GM19043 (cell line): ENCODE measurements at regions not wholly inside any gene's neighbourhood (a gene's known extent, or its start where the extent isn't known, plus 50 kb on each side); places are given as distances from the start of the nearest gene placed in this dataset.
"Not testable (repeated sequence)": the region's sequence is repeated elsewhere in the genome, so short reads cannot be mapped to it uniquely, and the experiment has no call there.

ENCODE experiments used
- ATAC-seq: cut with Tn5 transposase; IDR thresholded peaks from one replicate; pipeline ENCODE4 v1.9.1; 2021; ENCODE audit warnings: low read depth; ENCODE audit not compliant: unreplicated experiment

DNA sequence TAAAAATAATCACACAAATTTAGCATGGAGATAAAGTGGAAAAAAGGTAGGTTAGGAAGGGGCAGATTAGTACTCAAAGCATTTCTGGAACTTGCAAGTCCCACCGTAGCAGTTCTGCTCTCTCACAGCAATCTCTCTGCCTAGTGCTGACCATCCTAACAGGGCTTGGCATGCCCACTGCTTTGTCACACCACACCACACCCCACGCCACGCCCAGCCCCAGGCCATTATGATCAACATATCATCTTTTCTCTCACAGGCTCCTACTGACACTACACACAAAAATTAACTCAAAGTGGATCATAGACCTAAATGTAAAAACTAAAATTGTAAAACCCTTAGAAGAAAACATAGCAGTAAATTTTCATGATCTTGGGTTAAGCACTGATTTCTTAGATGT is 273.7 kb downstream of the DAD1 start:
- ATAC-seq, result no peak

DNA sequence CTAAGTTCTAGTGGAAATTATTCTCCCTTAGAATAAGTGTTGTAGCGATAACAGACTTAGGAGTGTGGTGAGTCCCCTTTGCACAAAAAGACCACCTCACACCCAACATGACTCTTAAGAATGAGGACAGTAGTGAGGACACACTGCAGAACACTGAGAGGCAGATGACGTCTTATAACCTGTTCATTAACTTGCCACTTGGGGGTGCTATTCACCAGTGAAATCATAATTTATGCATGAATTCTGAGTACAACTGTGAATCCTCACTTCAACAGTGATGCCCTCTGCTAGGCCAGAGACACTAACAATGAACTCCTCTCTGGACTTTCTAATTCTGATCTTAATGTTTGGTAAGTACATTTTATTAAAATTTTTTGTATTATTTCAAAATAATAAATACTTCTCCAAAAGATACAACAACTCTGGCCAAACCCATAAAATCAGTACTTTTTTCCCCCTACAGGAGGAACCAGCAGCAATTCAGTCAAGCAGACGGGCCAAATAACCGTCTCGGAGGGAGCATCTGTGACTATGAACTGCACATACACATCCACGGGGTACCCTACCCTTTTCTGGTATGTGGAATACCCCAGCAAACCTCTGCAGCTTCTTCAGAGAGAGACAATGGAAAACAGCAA is 274.7 kb downstream of the DAD1 start:
- peak; percentile 72 for ATAC-seq

- no peak for ATAC-seq
Observed at GRCh38 chr14:22313172-22313801, 275.7 kb downstream of the DAD1 start.

- ATAC-seq, result no peak
Observed at GRCh38 chr14:22311636-22312035, 277.4 kb downstream of the DAD1 start.

DNA sequence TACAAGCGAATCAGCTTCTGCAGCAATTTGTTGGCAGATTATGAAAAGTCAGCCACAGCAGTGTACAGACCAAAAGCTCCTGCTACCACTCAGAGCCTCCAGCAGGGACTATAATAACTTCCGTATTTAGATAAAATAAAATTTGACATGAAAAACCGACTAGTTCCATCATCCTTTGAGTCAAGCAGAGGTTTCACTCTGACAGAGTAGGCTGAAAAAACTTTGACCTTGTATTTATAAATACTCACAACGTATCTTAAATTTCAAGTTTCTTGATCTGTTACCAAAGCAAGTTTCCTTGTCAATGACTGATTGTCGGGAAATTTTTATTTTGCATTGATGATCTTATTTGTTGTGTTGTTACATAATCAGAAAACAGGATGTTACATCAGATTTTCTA is 283.4 kb downstream of the DAD1 start:
- ATAC-seq, result no peak

DNA sequence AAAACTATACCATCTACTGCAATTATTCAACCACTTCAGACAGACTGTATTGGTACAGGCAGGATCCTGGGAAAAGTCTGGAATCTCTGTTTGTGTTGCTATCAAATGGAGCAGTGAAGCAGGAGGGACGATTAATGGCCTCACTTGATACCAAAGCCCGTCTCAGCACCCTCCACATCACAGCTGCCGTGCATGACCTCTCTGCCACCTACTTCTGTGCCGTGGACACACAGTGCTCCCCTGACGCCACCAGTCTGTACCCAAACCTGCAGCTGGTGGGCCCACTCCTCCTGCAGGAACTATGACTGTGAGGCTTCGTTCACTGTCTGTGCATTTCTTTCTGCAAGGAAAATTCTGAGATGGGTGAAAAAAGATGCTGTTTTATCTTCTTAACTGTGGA is 284.7 kb downstream of the DAD1 start:
- ATAC-seq, result no peak

DNA sequence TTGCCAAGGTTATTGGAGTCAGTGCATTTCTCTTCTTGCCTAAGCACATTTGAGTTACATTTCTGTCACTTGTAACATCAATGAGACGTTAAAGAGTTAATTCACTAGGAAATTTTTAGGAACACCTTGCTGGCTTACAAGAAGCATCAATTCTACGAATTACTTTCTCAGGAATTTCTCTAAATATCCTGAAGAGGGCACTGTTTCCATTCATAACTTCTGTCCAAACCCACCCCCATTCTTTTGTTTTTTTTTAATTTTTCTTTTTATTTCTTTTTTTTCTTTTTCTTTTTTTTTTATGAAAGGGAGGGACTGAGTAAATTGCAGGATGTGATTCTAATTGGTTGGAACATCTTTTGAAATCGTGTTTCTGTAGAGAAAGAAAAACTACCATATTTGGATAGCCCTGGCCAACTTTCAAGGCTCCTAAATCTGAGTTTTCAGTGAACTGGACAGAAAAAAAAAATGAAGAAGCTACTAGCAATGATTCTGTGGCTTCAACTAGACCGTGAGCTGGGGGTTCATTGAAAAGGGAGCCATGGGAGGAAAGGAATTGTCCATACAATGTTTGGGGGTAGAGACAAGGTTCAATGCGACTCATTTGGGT is 285.3 kb downstream of the DAD1 start:
- no peak for ATAC-seq

GRCh38 chr14:22300646-22301045 is 288.4 kb downstream of the DAD1 start:
- no peak for ATAC-seq

DNA sequence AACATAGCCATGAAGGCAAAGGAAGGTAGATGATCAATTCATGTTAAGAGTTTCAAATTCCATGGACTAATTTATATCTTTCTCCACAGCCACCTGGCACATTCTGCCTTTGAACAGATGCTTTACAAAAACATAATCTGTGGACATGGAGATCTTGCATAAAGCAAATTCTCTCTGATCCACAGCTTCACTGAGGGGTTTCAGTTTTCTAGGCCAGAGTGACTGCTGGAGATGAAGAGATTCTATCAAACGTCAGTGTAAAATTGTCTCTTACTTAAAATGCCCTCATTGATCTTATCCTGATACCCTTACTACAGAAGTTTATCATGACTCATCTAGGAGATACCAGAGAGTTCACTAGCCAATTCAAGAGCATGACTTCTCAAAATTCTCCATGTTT is 291.6 kb downstream of the DAD1 start:
- no peak for ATAC-seq

- ATAC-seq, result no peak
Observed at GRCh38 chr14:22296722-22297121, 292.3 kb downstream of the DAD1 start.

GRCh38 chr14:22296088-22296487 is 292.9 kb downstream of the DAD1 start:
- ATAC-seq, result no peak

GRCh38 chr14:22291406-22291805 is 297.6 kb downstream of the DAD1 start:
- no peak for ATAC-seq

DNA sequence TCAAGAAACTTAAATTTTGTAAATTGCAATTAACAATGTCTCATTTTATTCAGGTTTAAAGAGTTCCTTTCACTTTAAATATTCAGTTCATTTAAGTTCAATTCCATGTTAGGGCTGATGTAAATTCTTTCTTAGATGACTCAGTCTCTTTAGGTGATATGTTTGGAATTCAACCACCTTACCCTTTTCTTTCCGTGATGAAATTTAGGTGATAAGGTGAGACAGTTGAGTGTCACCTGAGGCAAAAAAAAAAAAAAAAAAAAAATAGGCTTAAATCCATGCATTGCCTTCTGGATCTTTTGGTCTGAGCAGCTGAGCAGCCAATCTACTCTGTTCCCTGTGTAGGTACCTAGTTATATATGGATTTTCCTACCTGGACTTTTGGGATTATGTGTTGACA is 299.5 kb downstream of the DAD1 start:
- ATAC-seq, result no peak

GRCh38 chr14:22285991-22286390 is 303.0 kb downstream of the DAD1 start:
- no peak for ATAC-seq

GRCh38 chr14:22282949-22283348 is 306.1 kb downstream of the DAD1 start:
- ATAC-seq, result no peak

GRCh38 chr14:22282417-22282816 is 306.6 kb downstream of the DAD1 start:
- no peak for ATAC-seq

DNA sequence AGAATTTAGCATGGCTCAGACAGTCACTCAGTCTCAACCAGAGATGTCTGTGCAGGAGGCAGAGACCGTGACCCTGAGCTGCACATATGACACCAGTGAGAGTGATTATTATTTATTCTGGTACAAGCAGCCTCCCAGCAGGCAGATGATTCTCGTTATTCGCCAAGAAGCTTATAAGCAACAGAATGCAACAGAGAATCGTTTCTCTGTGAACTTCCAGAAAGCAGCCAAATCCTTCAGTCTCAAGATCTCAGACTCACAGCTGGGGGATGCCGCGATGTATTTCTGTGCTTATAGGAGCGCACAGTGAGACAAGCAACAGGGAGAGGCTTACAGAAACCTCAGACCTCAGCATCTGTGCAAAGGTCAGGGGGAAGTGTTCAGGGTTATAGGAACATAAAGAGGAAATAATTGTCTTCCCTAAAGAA is 307.6 kb downstream of the DAD1 start:
- ATAC-seq, result not testable (repeated sequence)

- no peak for ATAC-seq
Observed at GRCh38 chr14:22280497-22281316, 308.3 kb downstream of the DAD1 start.

DNA sequence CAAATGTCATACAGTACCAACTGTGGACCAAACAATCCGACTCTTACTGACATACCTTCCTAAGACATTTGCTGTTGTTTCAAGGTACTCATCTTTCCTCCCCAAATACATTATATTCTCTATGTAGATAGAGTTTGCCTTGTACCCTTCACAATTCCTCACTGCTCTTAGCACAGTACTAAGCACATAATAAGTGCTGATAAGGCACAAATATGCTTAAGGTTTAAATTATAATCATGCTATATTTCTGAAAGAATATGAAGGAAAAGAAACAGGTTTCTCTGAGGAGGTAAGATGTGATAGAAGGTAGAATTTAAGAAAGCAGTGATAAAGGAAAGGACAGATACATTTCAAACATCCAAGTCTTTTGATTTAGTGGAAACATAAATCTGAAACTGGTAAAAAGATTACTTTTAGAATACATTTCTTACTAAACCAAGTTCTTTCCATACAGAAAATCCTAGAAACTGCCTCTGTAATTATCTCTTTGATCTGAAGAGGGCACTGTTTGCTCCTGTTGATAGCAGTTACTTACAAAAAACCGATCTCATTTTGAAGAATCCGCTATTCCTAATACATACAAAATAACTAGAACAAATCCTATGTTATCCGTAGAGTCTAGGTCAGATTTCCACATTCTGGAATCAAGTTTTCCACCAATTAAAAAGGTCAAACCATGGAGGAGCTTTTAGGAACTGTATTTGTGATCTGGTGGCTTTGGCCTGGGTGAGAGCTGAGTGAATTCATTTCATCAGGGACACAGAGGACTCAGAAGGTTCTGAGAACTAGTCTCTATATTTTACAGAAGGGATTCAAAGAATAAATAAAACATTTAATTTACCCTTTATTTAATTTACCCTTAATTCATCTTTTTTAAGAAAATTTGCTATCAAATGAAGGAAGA is 311.9 kb downstream of the DAD1 start:
- no peak for ATAC-seq
